ENCODE measurements at regions not wholly inside any gene's neighbourhood (a gene's known extent, or its start where the extent isn't known, plus 50 kb on each side); places are given as distances from the start of the nearest gene placed in this dataset.
A peak's percentile ranks its signal among the peaks of the same experiment; 100 is the strongest.
"Not testable (repeated sequence)": the region's sequence is repeated elsewhere in the genome, so short reads cannot be mapped to it uniquely, and the experiment has no call there.

GRCh38 chr9:87359958-87360601 is 137.6 kb upstream of the DAPK1 start:
- Mint-ChIP-seq H3K27me3 (no peaks in the 10 kb centered on the region), H3K9me3 (peaks cover 9% of the 10 kb centered on the region), H3K4me1 (ENCODE audit: unreplicated experiment) (peaks cover 6% of the 10 kb centered on the region), H3K27ac (no peak overlapping the region), H3K4me3 (no peak overlapping the region), H3K36me3 (peaks cover 3% of the 10 kb centered on the region)
- no peak for TF ChIP-seq CTCF (conservative IDR thresholded peaks at IDR 0.05)
- DNase-seq (ENCODE audit: extremely low spot score, unreplicated experiment): no peak

GRCh38 chr9:87370049-87370685 is 127.5 kb upstream of the DAPK1 start:
- Mint-ChIP-seq H3K9me3 (peaks cover 24% of the 10 kb centered on the region), H3K4me3 (no peak overlapping the region), H3K27ac (no peak overlapping the region), H3K36me3 (no peaks in the 10 kb centered on the region), H3K4me1 (ENCODE audit: unreplicated experiment) (peaks cover 36% of the 10 kb centered on the region), H3K27me3 (no peaks in the 10 kb centered on the region)
- no peak for DNase-seq (ENCODE audit: extremely low spot score, unreplicated experiment)
- no peak for TF ChIP-seq CTCF (conservative IDR thresholded peaks at IDR 0.05)

- no peaks in the 10 kb centered on the region for H3K27me3 Mint-ChIP-seq
- peak overlapping the region; percentile 89 for H3K27ac Mint-ChIP-seq
- TF ChIP-seq CTCF (conservative IDR thresholded peaks at IDR 0.05): no peak
- no peaks in the 10 kb centered on the region for H3K36me3 Mint-ChIP-seq
- H3K9me3 Mint-ChIP-seq: peaks cover 19% of the 10 kb centered on the region
- DNase-seq (ENCODE audit: extremely low spot score, unreplicated experiment): no peak
- H3K4me3 Mint-ChIP-seq: no peak overlapping the region
- H3K4me1 Mint-ChIP-seq (ENCODE audit: unreplicated experiment): peaks cover 41% of the 10 kb centered on the region
Measured at GRCh38 chr9:87371795-87372355, 125.8 kb upstream of the DAPK1 start.

- Mint-ChIP-seq H3K27me3 (no peaks in the 10 kb centered on the region), H3K27ac (peak overlapping the region; percentile 89), H3K4me3 (peak overlapping the region; percentile 67), H3K36me3 (no peaks in the 10 kb centered on the region), H3K9me3 (peaks cover 17% of the 10 kb centered on the region), H3K4me1 (ENCODE audit: unreplicated experiment) (peaks cover 41% of the 10 kb centered on the region)
- peak; percentile 67 for DNase-seq (ENCODE audit: extremely low spot score, unreplicated experiment)
- TF ChIP-seq CTCF (conservative IDR thresholded peaks at IDR 0.05): no peak
Measured at GRCh38 chr9:87372356-87372851, 125.3 kb upstream of the DAPK1 start.

GRCh38 chr9:87374023-87374919 is 123.4 kb upstream of the DAPK1 start:
- H3K36me3 Mint-ChIP-seq: not testable (repeated sequence)
- peaks cover 41% of the 10 kb centered on the region for H3K4me1 Mint-ChIP-seq (ENCODE audit: unreplicated experiment)
- H3K4me3 Mint-ChIP-seq: peak overlapping the region; percentile 64

More at GRCh38 chr9:87374023-87374919, 123.4 kb upstream of the DAPK1 start:
- H3K27ac Mint-ChIP-seq: peak overlapping the region; percentile 77
- not testable (repeated sequence) for H3K9me3 Mint-ChIP-seq, H3K27me3 Mint-ChIP-seq
- DNase-seq (ENCODE audit: extremely low spot score, unreplicated experiment): peak; percentile 36
